ENCODE measurements at regions not wholly inside any gene's neighbourhood (a gene's known extent, or its start where the extent isn't known, plus 50 kb on each side); places are given as distances from the start of the nearest gene placed in this dataset.

GRCh38 chr5:74371621-74372020 lies 268.9 kb downstream of the ENC1 start:
- Histone ChIP-seq H3K36me3 (no peaks in the 10 kb centered on the region), H3K79me2 (ENCODE audit: low read depth) (no peaks in the 10 kb centered on the region), H3K4me2 (no peak overlapping the region), H3K4me3 (no peak overlapping the region), H3K9me3 (ENCODE audit: low read depth) (no peaks in the 10 kb centered on the region), H3K4me1 (peaks cover 12% of the 10 kb centered on the region), H4K20me1 (ENCODE audit: low read depth) (no peaks in the 10 kb centered on the region), H3K27me3 (no peaks in the 10 kb centered on the region), H3F3A (ENCODE audit: low read depth) (no peaks in the 10 kb centered on the region), H2AFZ (replicated peaks) (no peak overlapping the region), H3K9ac (no peak overlapping the region), H3K27ac (no peak overlapping the region)
- Mint-ChIP-seq H3K27ac (no peak overlapping the region), H3K9me3 (no peaks in the 10 kb centered on the region), H3K36me3 (no peaks in the 10 kb centered on the region), H3K4me3 (no peak overlapping the region), H3K27me3 (ENCODE audit: insufficient read depth, low read depth) (peaks cover 4% of the 10 kb centered on the region), H3K4me1 (peaks cover 16% of the 10 kb centered on the region)
- TF ChIP-seq EZH2phosphoT487 (IDR thresholded peaks at IDR 0.05) (no peak), EZH2 (IDR thresholded peaks at IDR 0.05) (no peak), CTCF (IDR thresholded peaks at IDR 0.05) (no peak)
- DNase-seq (ENCODE audit: low spot score) = no peak

- Histone ChIP-seq H3K4me1 (peaks cover 12% of the 10 kb centered on the region), H3K9me3 (ENCODE audit: low read depth) (no peaks in the 10 kb centered on the region), H4K20me1 (ENCODE audit: low read depth) (no peaks in the 10 kb centered on the region), H3K4me3 (no peak overlapping the region), H3K36me3 (no peaks in the 10 kb centered on the region), H2AFZ (replicated peaks) (no peak overlapping the region), H3K27me3 (no peaks in the 10 kb centered on the region), H3K9ac (no peak overlapping the region), H3K4me2 (no peak overlapping the region), H3K79me2 (ENCODE audit: low read depth) (no peaks in the 10 kb centered on the region), H3F3A (ENCODE audit: low read depth) (no peaks in the 10 kb centered on the region), H3K27ac (no peak overlapping the region)
- DNase-seq (ENCODE audit: low spot score) = no peak
- Mint-ChIP-seq H3K4me1 (peaks cover 16% of the 10 kb centered on the region), H3K9me3 (peaks cover 10% of the 10 kb centered on the region), H3K27me3 (ENCODE audit: insufficient read depth, low read depth) (no peaks in the 10 kb centered on the region), H3K4me3 (no peak overlapping the region), H3K27ac (peak overlapping the region; percentile 46), H3K36me3 (no peaks in the 10 kb centered on the region)
- TF ChIP-seq EZH2phosphoT487 (IDR thresholded peaks at IDR 0.05) (no peak), EZH2 (IDR thresholded peaks at IDR 0.05) (no peak), CTCF (IDR thresholded peaks at IDR 0.05) (no peak)
Observed at GRCh38 chr5:74370168-74370567, 270.4 kb downstream of the ENC1 start.

- Mint-ChIP-seq H3K4me3 (no peak overlapping the region), H3K9me3 (peaks cover 10% of the 10 kb centered on the region), H3K4me1 (peaks cover 16% of the 10 kb centered on the region), H3K27ac (no peak overlapping the region), H3K36me3 (no peaks in the 10 kb centered on the region), H3K27me3 (ENCODE audit: insufficient read depth, low read depth) (no peaks in the 10 kb centered on the region)
- H3K27me3 ChIP-seq = no peaks in the 10 kb centered on the region
- H3F3A ChIP-seq (ENCODE audit: low read depth) = no peaks in the 10 kb centered on the region
- TF ChIP-seq CTCF (IDR thresholded peaks at IDR 0.05) (no peak), EZH2 (IDR thresholded peaks at IDR 0.05) (no peak), EZH2phosphoT487 (IDR thresholded peaks at IDR 0.05) (no peak)
- no peak overlapping the region for H3K4me3 ChIP-seq
- peaks cover 12% of the 10 kb centered on the region for H3K4me1 ChIP-seq
- H3K27ac ChIP-seq = no peak overlapping the region
- DNase-seq (ENCODE audit: low spot score) = no peak
- no peaks in the 10 kb centered on the region for H3K9me3 ChIP-seq (ENCODE audit: low read depth)
- no peaks in the 10 kb centered on the region for H3K79me2 ChIP-seq (ENCODE audit: low read depth)
- no peak overlapping the region for H3K9ac ChIP-seq
- H3K36me3 ChIP-seq = no peaks in the 10 kb centered on the region
- no peak overlapping the region for H3K4me2 ChIP-seq
- H2AFZ ChIP-seq (replicated peaks) = no peak overlapping the region
- no peaks in the 10 kb centered on the region for H4K20me1 ChIP-seq (ENCODE audit: low read depth)
Observed at GRCh38 chr5:74369173-74369572, 271.4 kb downstream of the ENC1 start.
